Left lung (tissue), 4 donors: ENCODE measurements at regions not wholly inside any gene's neighbourhood (a gene's known extent, or its start where the extent isn't known, plus 50 kb on each side); places are given as distances from the start of the nearest gene placed in this dataset.

ENCODE experiments used
- ATAC-seq: fragments of 200-7000 bp; cut with Tn5 transposase; one replicate; pipeline ENCODE4 v1.9.1; 2020; ENCODE audit warnings: moderate library complexity
- DNase-seq, 4 donors: peaks; one replicate each; pipeline ENCODE4 v3.0.0-alpha.2; 2013 to 2020
- H3K27ac ChIP-seq, 2 donors: fragments of 200-600 bp; sonication (generic) in 1 of 2; one replicate each; pipeline versions ENCODE4 v1.5.0 to v1.8.0; 2020 to 2021
- H3K27me3 ChIP-seq, 2 donors: fragments of 200-600 bp; sonication (generic) in 1 of 2; one replicate each; pipeline versions ENCODE4 v1.5.0 to v1.8.0; 2020 to 2021
- H3K36me3 ChIP-seq, 2 donors: fragments of 200-600 bp; sonication (generic) in 1 of 2; one replicate each; pipeline versions ENCODE4 v1.5.0 to v1.8.0; 2020 to 2021
- H3K4me1 ChIP-seq, 2 donors: fragments of 200-600 bp; one replicate each; pipeline ENCODE4 v1.8.0; 2021
- H3K4me3 ChIP-seq, 2 donors: fragments of 200-600 bp; sonication (generic) in 1 of 2; one replicate each; pipeline versions ENCODE4 v1.5.0 to v1.8.0; 2020 to 2021; ENCODE audit warnings: mild to moderate bottlenecking in 1 of 2
- H3K9me3 ChIP-seq, 2 donors: fragments of 200-600 bp; sonication (generic) in 1 of 2; one replicate each; pipeline versions ENCODE4 v1.5.0 to v1.8.0; 2020 to 2021
- intact Hi-C, 2 donors: fragments of 100-400 bp; cut with DNase I; formaldehyde crosslinking; loops; one replicate each; pipeline versions ENCODE4 v1.11.2 to v1.14.2; 2022
- TF ChIP-seq, protein P1 (sequence below), 2 donors: fragments of 200-600 bp; sonication (generic) in 1 of 2; IDR thresholded peaks; one replicate each; pipeline versions ENCODE4 v1.5.0 to v1.8.0; 2021; ENCODE audit warnings: antibody characterized with exemption in 2 of 2
- donor health status: DM: no; HTN: yes; CAD: no.
- donor health status: DM: no; HTN: no; CAD: no.

DNA sequence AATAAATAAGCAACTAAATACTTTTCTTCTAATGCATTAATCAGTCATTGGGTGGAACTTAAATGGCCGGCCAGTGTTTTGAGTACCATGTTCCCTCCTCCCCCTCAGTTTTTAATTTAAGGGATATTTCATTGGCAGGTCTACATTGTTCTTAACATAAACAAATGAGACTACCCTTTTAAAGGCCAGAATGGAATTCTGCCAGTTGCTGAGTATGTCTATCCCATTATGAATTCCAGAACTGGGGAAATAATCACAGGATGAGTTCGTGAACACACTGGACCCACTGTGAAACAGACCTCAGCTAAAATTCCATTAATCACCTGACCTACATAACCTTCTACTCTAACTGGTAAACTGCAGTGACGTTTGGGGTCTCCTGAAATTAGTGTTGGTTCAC lies 305.5 kb upstream of the PKN2 start:
- no peak overlapping the region for H3K4me3 ChIP-seq
- no peaks in the 10 kb centered on the region for H3K27me3 ChIP-seq
- no peak overlapping the region for H3K27ac ChIP-seq
- H3K4me1 ChIP-seq: no peaks in the 10 kb centered on the region
- ATAC-seq: no peak
- H3K9me3 ChIP-seq: no peaks in the 10 kb centered on the region
- intact Hi-C loops: no loop called here
- H3K36me3 ChIP-seq: no peaks in the 10 kb centered on the region
- no peak for DNase-seq
- TF ChIP-seq, protein P1, sequence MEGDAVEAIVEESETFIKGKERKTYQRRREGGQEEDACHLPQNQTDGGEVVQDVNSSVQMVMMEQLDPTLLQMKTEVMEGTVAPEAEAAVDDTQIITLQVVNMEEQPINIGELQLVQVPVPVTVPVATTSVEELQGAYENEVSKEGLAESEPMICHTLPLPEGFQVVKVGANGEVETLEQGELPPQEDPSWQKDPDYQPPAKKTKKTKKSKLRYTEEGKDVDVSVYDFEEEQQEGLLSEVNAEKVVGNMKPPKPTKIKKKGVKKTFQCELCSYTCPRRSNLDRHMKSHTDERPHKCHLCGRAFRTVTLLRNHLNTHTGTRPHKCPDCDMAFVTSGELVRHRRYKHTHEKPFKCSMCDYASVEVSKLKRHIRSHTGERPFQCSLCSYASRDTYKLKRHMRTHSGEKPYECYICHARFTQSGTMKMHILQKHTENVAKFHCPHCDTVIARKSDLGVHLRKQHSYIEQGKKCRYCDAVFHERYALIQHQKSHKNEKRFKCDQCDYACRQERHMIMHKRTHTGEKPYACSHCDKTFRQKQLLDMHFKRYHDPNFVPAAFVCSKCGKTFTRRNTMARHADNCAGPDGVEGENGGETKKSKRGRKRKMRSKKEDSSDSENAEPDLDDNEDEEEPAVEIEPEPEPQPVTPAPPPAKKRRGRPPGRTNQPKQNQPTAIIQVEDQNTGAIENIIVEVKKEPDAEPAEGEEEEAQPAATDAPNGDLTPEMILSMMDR (IDR thresholded peaks at IDR 0.05): no peak

- Histone ChIP-seq H3K9me3 (peaks cover 0 to 9% of the 10 kb centered on the region in 2 donors), H3K4me1 (no peaks in the 10 kb centered on the region), H3K36me3 (no peaks in the 10 kb centered on the region), H3K27ac (no peak overlapping the region), H3K4me3 (no peak overlapping the region), H3K27me3 (no peaks in the 10 kb centered on the region)
- DNase-seq (no peak), ATAC-seq (no peak)
- intact Hi-C loops: no loop called here
- TF ChIP-seq, protein P1 (IDR thresholded peaks at IDR 0.05): no peak
Measured at GRCh38 chr1:88394958-88395357, 289.1 kb upstream of the PKN2 start.

- Histone ChIP-seq H3K4me3 (no peak overlapping the region), H3K36me3 (no peaks in the 10 kb centered on the region), H3K4me1 (no peaks in the 10 kb centered on the region), H3K27me3 (no peaks in the 10 kb centered on the region), H3K27ac (no peak overlapping the region), H3K9me3 (peaks cover 0 to 3% of the 10 kb centered on the region in 2 donors)
- DNase-seq: no peak
- intact Hi-C loops: no loop called here
- TF ChIP-seq, protein P1 (IDR thresholded peaks at IDR 0.05): no peak
- ATAC-seq: no peak
Measured at GRCh38 chr1:88398338-88398737, 285.7 kb upstream of the PKN2 start.

DNA sequence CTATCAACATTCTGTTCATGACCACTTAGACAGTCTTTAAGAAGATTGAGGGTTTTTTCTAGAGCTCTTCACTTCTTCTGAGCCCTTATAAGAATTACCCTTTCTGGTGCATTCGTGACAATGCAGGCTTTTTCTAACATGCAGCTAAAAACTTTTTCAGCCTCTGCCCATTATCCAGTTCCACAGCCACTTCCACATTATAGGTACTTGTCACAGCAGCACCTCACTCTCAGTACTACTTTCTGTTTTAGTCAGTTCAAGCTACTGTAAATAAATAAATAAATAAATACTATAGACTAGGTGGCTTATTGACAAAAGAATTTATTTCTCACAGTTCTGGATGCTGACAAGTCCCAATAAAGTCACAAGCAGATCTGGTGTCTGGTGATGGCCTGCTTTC lies 284.4 kb upstream of the PKN2 start:
- no peak for ATAC-seq
- Histone ChIP-seq H3K4me3 (no peak overlapping the region), H3K9me3 (peaks cover 0 to 3% of the 10 kb centered on the region in 2 donors), H3K27ac (no peak overlapping the region), H3K36me3 (no peaks in the 10 kb centered on the region), H3K27me3 (no peaks in the 10 kb centered on the region), H3K4me1 (no peaks in the 10 kb centered on the region)
- DNase-seq: no peak
- TF ChIP-seq, protein P1 (IDR thresholded peaks at IDR 0.05): no peak
- intact Hi-C loops: no loop called here

- no peaks in the 10 kb centered on the region for H3K4me1 ChIP-seq
- intact Hi-C loops: no loop called here
- H3K27me3 ChIP-seq: no peaks in the 10 kb centered on the region
- peaks cover 0 to 3% of the 10 kb centered on the region in 2 donors for H3K9me3 ChIP-seq
- no peak overlapping the region for H3K27ac ChIP-seq
- TF ChIP-seq, protein P1 (IDR thresholded peaks at IDR 0.05): no peak
- DNase-seq: no peak
- H3K4me3 ChIP-seq: no peak overlapping the region
- ATAC-seq: no peak
- no peaks in the 10 kb centered on the region for H3K36me3 ChIP-seq
Measured at GRCh38 chr1:88401313-88401712, 282.8 kb upstream of the PKN2 start.
